ENCODE measurements at regions not wholly inside any gene's neighbourhood (a gene's known extent, or its start where the extent isn't known, plus 50 kb on each side); places are given as distances from the start of the nearest gene placed in this dataset.

DNA sequence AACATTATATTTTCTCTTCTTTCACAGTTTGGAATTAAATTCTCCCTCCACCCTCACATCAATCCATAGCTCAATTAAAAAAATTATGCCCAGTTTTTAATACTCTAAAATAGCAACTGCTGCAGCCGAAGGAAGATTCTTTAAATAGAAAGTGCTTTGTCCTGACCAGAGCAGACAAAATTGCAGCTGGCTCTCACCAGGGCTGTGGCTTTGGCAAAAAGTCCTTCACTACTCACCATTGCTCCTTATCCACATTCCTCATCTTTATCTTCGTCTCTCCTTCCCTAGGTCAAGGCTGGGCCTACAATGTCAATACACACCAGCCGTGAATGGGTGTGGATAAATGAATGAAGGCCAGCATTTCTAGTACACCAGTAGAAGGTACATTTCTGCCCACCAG lies 107.9 kb upstream of the VGLL2 start:
- no peaks in the 10 kb centered on the region for H3K4me1 ChIP-seq (ENCODE audit: insufficient read depth)
- DNase-seq (ENCODE audit: extremely low spot score): no peak
- no peak overlapping the region for H3K4me3 ChIP-seq (ENCODE audit: low read depth, low read length)
- no peak overlapping the region for H3K27ac ChIP-seq (ENCODE audit: low read depth)
- no peaks in the 10 kb centered on the region for H3K36me3 ChIP-seq (ENCODE audit: insufficient read depth)
- WGBS: 43% methylated on average over 3 of the region's 3 CpGs

DNA sequence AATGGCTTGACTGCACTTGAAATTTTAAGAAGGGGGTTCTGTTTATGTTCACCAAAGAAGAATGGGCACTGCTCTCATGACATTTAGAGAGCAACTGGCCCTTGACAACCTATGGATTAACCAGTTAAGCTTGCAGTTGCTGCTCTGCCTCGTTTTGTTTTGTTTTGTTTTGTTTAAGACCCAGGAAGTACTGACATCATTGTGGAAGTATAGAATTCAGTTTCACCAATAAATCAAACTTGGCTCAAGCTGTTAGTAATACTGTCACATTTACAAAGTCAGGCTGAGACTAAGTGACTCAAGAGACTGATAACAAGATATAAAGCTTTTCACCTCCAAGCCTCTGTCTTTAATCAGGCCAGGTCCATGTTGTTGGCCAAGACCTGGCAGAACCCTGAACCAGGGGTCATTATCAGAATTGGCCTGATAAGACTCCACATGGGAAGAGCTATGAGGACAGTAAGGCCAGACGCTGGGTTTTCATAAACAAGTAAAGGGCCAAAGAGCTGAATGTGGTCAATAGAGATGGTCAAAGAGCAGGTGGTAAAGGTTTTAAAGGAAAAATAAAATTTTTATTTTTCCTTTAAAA lies 99.4 kb upstream of the VGLL2 start:
- Histone ChIP-seq H3K4me3 (ENCODE audit: low read depth, low read length) (no peak overlapping the region), H3K27ac (ENCODE audit: low read depth) (no peak overlapping the region), H3K36me3 (ENCODE audit: insufficient read depth) (no peaks in the 10 kb centered on the region), H3K4me1 (ENCODE audit: insufficient read depth) (no peaks in the 10 kb centered on the region)
- no peak for DNase-seq (ENCODE audit: extremely low spot score)
- 11% methylated on average over 2 of the region's 2 CpGs for WGBS

DNA sequence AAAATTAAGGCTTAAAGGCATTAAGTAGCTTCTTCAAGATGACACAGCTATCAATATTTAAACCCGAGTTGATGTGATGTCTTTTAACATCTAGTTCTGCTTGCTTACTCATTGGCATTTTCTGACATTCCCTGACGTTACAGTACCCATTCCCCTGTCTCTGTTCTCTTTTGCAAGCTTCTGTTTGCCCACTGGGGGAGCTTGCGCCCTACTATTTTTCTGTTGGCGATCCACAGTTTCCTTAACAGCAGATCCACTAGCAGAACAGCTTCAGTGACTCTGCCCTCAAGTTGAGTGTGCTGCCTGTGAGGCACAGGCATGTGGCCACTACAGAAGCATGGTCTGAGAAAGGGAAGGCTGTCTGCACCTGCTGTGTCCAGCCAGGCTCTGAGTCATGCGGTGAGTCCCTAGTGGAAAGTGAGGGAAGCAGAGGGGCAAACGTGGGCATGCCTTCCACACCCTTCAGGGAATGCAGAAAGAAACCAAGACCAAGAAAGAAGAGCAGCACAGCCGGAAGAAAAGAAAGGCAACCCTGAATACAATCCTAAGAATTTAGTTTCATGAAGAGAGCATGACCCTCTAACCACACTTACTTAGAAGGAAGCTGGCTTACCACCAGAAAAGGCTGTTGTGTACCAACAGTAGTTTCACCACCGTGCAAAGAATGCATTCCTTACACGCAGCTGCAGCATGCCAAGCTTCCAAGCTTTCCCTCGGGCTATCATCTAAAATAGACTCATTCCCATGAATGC lies 97.7 kb upstream of the VGLL2 start:
- Histone ChIP-seq H3K4me3 (ENCODE audit: low read depth, low read length) (no peak overlapping the region), H3K4me1 (ENCODE audit: insufficient read depth) (no peaks in the 10 kb centered on the region), H3K27ac (ENCODE audit: low read depth) (no peak overlapping the region), H3K36me3 (ENCODE audit: insufficient read depth) (no peaks in the 10 kb centered on the region)
- WGBS: 54% methylated on average over 10 of the region's 10 CpGs
- no peak for DNase-seq (ENCODE audit: extremely low spot score)

DNA sequence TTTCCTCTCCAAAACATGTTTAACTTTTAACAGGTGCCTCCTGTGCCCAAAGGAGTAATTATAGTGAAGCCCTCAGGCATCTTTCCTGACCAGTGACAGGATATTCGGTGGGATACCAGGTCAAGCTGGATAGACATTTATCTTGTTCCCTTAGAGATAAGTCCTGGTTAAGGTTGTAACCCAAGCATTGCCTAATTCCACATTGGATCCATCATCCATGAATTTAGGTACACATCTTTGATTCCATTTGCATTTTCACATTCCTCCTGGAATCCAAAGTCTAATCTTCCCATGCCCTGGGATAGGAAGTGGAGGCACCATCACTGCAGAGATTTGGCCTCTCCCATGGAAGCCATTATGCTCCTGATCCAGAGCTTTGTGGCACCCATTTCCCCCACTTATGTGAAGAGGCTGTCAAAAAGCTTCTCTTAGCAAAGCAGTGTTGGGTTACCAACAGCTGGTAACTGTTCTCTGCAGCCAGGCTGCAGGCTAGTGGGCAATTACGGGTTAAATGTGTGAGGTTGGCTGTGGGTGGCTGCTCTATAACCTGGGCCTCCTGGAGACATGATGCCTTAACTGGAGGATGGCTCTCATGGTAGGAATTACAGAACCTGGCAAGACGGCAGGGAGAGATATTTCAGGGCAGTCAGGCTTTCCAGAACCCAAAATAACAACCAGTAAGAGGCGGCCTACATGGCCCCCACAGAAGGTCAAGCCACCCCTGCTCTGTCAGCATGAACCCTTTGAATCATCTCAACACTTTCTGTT lies 96.9 kb upstream of the VGLL2 start:
- no peak for DNase-seq (ENCODE audit: extremely low spot score)

GRCh38 chr6:117169064-117169665 lies 96.2 kb upstream of the VGLL2 start:
- H3K4me3 ChIP-seq (ENCODE audit: low read depth, low read length): no peak overlapping the region
- 71% methylated on average over 5 of the region's 5 CpGs for WGBS
- H3K4me1 ChIP-seq (ENCODE audit: insufficient read depth): no peaks in the 10 kb centered on the region
- DNase-seq (ENCODE audit: extremely low spot score): no peak
- H3K36me3 ChIP-seq (ENCODE audit: insufficient read depth): no peaks in the 10 kb centered on the region
- H3K27ac ChIP-seq (ENCODE audit: low read depth): no peak overlapping the region

More for the DNA sequence above, 96.9 kb upstream of the VGLL2 start:
- Histone ChIP-seq H3K4me1 (ENCODE audit: insufficient read depth) (no peaks in the 10 kb centered on the region), H3K36me3 (ENCODE audit: insufficient read depth) (no peaks in the 10 kb centered on the region), H3K27ac (ENCODE audit: low read depth) (no peak overlapping the region), H3K4me3 (ENCODE audit: low read depth, low read length) (no peak overlapping the region)
- WGBS: 54% methylated on average over 4 of the region's 4 CpGs

- H3K4me3 ChIP-seq (ENCODE audit: low read depth, low read length): no peak overlapping the region
- no peak overlapping the region for H3K27ac ChIP-seq (ENCODE audit: low read depth)
- 17% methylated on average over 1 of the region's 1 CpG for WGBS
Observed at GRCh38 chr6:117169781-117170281, 95.5 kb upstream of the VGLL2 start.

GRCh38 chr6:117174835-117175360 lies 90.5 kb upstream of the VGLL2 start:
- Histone ChIP-seq H3K4me3 (ENCODE audit: low read depth, low read length) (no peak overlapping the region), H3K4me1 (ENCODE audit: insufficient read depth) (no peaks in the 10 kb centered on the region), H3K27ac (ENCODE audit: low read depth) (no peak overlapping the region), H3K36me3 (ENCODE audit: insufficient read depth) (no peaks in the 10 kb centered on the region)
- DNase-seq (ENCODE audit: extremely low spot score): no peak

More at GRCh38 chr6:117169781-117170281, 95.5 kb upstream of the VGLL2 start:
- H3K4me1 ChIP-seq (ENCODE audit: insufficient read depth): no peaks in the 10 kb centered on the region
- H3K36me3 ChIP-seq (ENCODE audit: insufficient read depth): no peaks in the 10 kb centered on the region
- no peak for DNase-seq (ENCODE audit: extremely low spot score)

GRCh38 chr6:117188627-117189201 lies 76.6 kb upstream of the VGLL2 start:
- Histone ChIP-seq H3K36me3 (ENCODE audit: insufficient read depth) (no peaks in the 10 kb centered on the region), H3K4me1 (ENCODE audit: insufficient read depth) (no peaks in the 10 kb centered on the region), H3K27ac (ENCODE audit: low read depth) (no peak overlapping the region), H3K4me3 (ENCODE audit: low read depth, low read length) (no peak overlapping the region)
- DNase-seq (ENCODE audit: extremely low spot score): no peak
- 7% methylated on average over 2 of the region's 2 CpGs for WGBS

DNA sequence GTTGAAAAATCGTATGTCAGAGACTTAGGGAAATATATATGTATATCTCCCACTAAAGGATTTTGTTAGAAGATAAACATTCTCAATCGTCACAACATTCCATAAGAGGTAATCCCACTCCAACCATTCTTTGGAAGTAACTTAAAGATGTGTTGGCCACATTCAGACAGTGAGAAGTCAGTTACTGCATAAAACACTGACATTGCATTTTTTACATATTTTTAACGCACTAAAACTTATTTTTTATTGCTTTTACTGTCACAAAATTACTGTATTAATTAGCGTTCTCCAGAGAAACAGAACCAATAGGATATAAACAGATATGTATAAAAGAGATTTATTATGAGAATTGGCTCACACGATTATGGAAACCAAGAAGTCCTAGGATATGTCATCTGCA lies 74.3 kb upstream of the VGLL2 start:
- H3K36me3 ChIP-seq (ENCODE audit: insufficient read depth): no peaks in the 10 kb centered on the region
- no peak for DNase-seq (ENCODE audit: extremely low spot score)
- 65% methylated on average over 5 of the region's 5 CpGs for WGBS

DNA sequence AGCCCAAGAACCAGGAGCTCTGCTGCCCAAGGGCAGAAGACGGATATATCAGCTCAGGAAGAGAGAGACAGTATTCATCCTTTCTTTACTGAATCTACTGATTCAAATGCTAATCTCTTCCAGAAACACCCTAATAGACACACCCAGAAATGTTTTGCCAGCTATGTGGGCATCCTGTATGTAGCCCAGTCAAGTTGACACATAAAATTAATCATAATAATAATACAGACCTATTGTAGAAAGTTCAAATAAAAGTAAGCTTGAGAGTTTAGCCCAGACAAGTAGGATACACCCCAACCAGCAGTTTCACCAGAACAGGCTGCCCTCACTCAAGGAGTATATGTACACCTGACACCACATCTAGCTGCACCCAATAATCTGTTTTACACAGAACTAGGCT lies 73.9 kb upstream of the VGLL2 start:
- WGBS: 98% methylated on average over 1 of the region's 1 CpG
- H3K4me1 ChIP-seq (ENCODE audit: insufficient read depth): no peaks in the 10 kb centered on the region
- H3K4me3 ChIP-seq (ENCODE audit: low read depth, low read length): no peak overlapping the region
- no peak overlapping the region for H3K27ac ChIP-seq (ENCODE audit: low read depth)
- DNase-seq (ENCODE audit: extremely low spot score): no peak
- no peaks in the 10 kb centered on the region for H3K36me3 ChIP-seq (ENCODE audit: insufficient read depth)

More for the DNA sequence above, 74.3 kb upstream of the VGLL2 start:
- Histone ChIP-seq H3K27ac (ENCODE audit: low read depth) (no peak overlapping the region), H3K4me3 (ENCODE audit: low read depth, low read length) (no peak overlapping the region), H3K4me1 (ENCODE audit: insufficient read depth) (no peaks in the 10 kb centered on the region)

- DNase-seq (ENCODE audit: extremely low spot score): no peak
- Histone ChIP-seq H3K4me3 (ENCODE audit: low read depth, low read length) (no peak overlapping the region), H3K36me3 (ENCODE audit: insufficient read depth) (no peaks in the 10 kb centered on the region), H3K4me1 (ENCODE audit: insufficient read depth) (no peaks in the 10 kb centered on the region), H3K27ac (ENCODE audit: low read depth) (no peak overlapping the region)
- WGBS: 46% methylated on average over 2 of the region's 2 CpGs
Observed at GRCh38 chr6:117194271-117194670, 71.1 kb upstream of the VGLL2 start.

DNA sequence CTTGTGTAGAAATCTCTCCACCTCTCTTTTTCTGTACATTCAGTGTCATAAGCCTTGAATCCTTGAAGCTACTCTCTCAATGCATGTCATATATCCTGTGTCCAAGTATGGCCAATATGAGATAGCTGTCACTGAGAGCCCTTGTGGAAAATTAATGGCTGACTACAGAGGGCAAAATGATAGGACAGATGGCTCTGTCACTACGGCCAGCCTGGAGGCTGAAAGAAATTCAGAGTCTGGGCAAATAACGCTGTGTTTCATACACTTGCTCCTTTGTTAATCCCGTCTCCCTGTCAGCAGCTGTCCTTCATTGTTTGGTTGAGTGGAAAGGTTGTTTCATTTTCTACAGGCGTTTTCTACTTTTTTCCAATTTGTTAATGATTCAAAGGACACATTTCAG lies 70.4 kb upstream of the VGLL2 start:
- Histone ChIP-seq H3K36me3 (ENCODE audit: insufficient read depth) (no peaks in the 10 kb centered on the region), H3K27ac (ENCODE audit: low read depth) (no peak overlapping the region), H3K4me1 (ENCODE audit: insufficient read depth) (no peaks in the 10 kb centered on the region), H3K4me3 (ENCODE audit: low read depth, low read length) (no peak overlapping the region)
- DNase-seq (ENCODE audit: extremely low spot score): no peak
- WGBS: 58% methylated on average over 4 of the region's 4 CpGs

DNA sequence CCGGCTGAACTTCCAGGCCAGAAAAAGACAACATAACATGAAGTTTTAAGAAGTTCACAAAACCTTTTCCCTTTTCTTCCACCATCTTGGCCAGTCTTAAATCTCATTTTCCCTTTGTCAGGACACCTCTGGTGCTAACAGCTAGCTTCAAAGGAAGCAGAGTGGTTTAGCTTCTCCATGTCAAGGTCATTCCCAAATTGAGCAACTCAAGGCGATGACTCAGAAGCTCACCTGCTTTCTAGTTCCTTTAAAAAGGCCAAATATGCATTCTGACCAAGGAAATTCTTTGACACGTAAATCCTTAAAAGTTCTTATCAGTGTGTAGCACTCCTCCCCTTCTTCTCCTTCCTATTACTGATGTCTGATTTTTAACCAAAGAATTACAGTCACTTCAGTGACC lies 69.6 kb upstream of the VGLL2 start:
- Histone ChIP-seq H3K4me3 (ENCODE audit: low read depth, low read length) (no peak overlapping the region), H3K36me3 (ENCODE audit: insufficient read depth) (no peaks in the 10 kb centered on the region), H3K4me1 (ENCODE audit: insufficient read depth) (no peaks in the 10 kb centered on the region), H3K27ac (ENCODE audit: low read depth) (no peak overlapping the region)
- 59% methylated on average over 3 of the region's 3 CpGs for WGBS
- DNase-seq (ENCODE audit: extremely low spot score): no peak
